ENCODE measurements at regions not wholly inside any gene's neighbourhood (a gene's known extent, or its start where the extent isn't known, plus 50 kb on each side); places are given as distances from the start of the nearest gene placed in this dataset.
"Not testable (repeated sequence)": the region's sequence is repeated elsewhere in the genome, so short reads cannot be mapped to it uniquely, and the experiment has no call there.

DNA sequence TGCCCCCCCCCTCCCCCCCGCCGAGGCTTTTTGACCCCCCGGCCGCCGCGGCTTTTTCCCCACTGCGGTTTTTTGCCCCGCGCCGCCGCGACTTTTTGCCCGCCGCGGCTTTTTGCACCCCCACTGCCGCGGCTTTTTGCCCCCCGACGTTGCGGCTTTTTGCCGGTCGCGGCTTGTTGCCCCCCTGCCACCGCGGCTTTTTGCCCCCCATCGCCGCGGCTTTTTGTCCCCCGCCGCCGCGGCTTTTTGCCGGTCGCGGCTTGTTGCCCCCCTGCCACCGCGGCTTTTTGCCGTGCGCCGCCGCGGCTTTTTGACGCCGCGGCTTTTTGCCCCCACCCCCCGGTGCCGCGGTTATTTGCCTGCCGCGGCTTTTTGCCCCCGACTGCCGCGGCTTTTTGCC, 395.4 kb downstream of the ZNF33B start:
- H3K4me3 ChIP-seq (replicated peaks in 1 of 2; ENCODE audit: low read depth in 1 of 2, low read length in 2 of 2); ATAC-seq; BruUV-seq (replicated peaks); H3K4me2 ChIP-seq (ENCODE audit: low read length); RAD21 ChIA-PET (ENCODE audit: low non-redundant PET in 1 of 2, low total read pairs in 2 of 2, uncharacterized antibody in 2 of 2, unreplicated experiment in 2 of 2); H3K79me2 ChIP-seq (ENCODE audit: insufficient read depth, low read length); H3K9me3 ChIP-seq (ENCODE audit: control insufficient read depth in 1 of 2, insufficient read depth in 1 of 2, low read depth in 1 of 2, low read length in 2 of 2); H3K9me2 ChIP-seq (ENCODE audit: insufficient read depth); H3K4me1 ChIP-seq (ENCODE audit: control insufficient read depth in 1 of 2, insufficient read depth in 2 of 2, low read length in 2 of 2); DNase-seq (ENCODE audit: low read depth, low spot score); H3K27me3 ChIP-seq (ENCODE audit: insufficient read depth, low read length); H3K36me3 ChIP-seq (ENCODE audit: control insufficient read depth in 1 of 2, insufficient read depth in 2 of 2, low read length in 2 of 2); H3K27ac ChIP-seq (ENCODE audit: low read depth, low read length); H3K9ac ChIP-seq (ENCODE audit: low read length); POLR2A ChIA-PET; CTCF ChIA-PET; H2AFZ ChIP-seq (ENCODE audit: low read depth, low read length, poor library complexity, severe bottlenecking); intact Hi-C loops (cut with micrococcal nuclease); H4K20me1 ChIP-seq (ENCODE audit: insufficient read depth): not testable (repeated sequence)

DNA sequence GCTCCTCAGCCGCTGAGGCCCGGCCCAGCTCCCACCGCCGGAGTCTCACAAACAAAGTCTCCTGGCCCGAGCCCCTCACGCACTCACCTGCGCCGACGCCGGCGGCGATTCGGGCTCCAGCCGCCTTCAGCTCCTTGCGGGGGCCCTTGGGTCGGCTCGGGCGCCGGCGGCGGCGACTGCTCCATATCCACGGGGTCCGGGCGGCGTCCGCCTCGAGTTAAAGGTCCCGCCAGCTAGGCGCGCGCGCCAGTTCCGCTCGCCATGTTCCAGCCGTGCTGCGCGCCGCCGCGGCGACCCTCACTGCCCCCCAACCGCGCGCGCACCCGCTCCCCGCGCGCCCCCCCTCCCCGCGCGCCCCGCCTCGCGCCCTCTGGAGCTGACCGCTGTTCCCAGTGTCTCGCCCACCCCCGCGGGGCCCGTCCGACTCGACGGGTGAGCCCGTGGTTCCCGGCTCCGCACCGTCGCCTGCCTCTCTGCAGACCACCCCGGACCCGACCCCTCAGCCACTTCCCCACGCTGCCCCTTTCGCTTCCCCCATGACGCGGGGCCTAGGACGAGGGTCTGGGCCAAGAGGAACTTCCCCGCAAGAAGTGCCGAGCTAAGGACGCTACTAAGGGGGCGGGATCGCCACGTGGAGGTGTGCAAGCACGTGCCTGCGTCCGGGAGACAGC, 396.1 kb downstream of the ZNF33B start:
- no peaks in the 10 kb centered on the region for H3K9me2 ChIP-seq (ENCODE audit: insufficient read depth)
- no peaks in the 10 kb centered on the region for H3K79me2 ChIP-seq (ENCODE audit: insufficient read depth, low read length)
- no peaks in the 10 kb centered on the region for H3K36me3 ChIP-seq (ENCODE audit: control insufficient read depth in 1 of 2, insufficient read depth in 2 of 2, low read length in 2 of 2)
- ChIA-PET POLR2A (no interaction called here), CTCF (no interaction called here), RAD21 (ENCODE audit: low non-redundant PET in 1 of 2, low total read pairs in 2 of 2, uncharacterized antibody in 2 of 2, unreplicated experiment in 2 of 2) (no interaction called here)
- H3K4me1 ChIP-seq (ENCODE audit: control insufficient read depth in 1 of 2, insufficient read depth in 2 of 2, low read length in 2 of 2), result no peaks in the 10 kb centered on the region
- no peak overlapping the region for H3K4me3 ChIP-seq (replicated peaks in 1 of 2; ENCODE audit: low read depth in 1 of 2, low read length in 2 of 2)
- H3K27ac ChIP-seq (ENCODE audit: low read depth, low read length), result no peak overlapping the region
- H3K27me3 ChIP-seq (ENCODE audit: insufficient read depth, low read length), result no peaks in the 10 kb centered on the region
- no peaks in the 10 kb centered on the region for H4K20me1 ChIP-seq (ENCODE audit: insufficient read depth)
- DNase-seq (ENCODE audit: low read depth, low spot score), result no peak
- no peaks in the 10 kb centered on the region for H3K9me3 ChIP-seq (ENCODE audit: control insufficient read depth in 1 of 2, insufficient read depth in 1 of 2, low read depth in 1 of 2, low read length in 2 of 2)
- H2AFZ ChIP-seq (ENCODE audit: low read depth, low read length, poor library complexity, severe bottlenecking), result no peak overlapping the region
- no peak overlapping the region for H3K9ac ChIP-seq (ENCODE audit: low read length)
- TF ChIP-seq, protein P1, sequence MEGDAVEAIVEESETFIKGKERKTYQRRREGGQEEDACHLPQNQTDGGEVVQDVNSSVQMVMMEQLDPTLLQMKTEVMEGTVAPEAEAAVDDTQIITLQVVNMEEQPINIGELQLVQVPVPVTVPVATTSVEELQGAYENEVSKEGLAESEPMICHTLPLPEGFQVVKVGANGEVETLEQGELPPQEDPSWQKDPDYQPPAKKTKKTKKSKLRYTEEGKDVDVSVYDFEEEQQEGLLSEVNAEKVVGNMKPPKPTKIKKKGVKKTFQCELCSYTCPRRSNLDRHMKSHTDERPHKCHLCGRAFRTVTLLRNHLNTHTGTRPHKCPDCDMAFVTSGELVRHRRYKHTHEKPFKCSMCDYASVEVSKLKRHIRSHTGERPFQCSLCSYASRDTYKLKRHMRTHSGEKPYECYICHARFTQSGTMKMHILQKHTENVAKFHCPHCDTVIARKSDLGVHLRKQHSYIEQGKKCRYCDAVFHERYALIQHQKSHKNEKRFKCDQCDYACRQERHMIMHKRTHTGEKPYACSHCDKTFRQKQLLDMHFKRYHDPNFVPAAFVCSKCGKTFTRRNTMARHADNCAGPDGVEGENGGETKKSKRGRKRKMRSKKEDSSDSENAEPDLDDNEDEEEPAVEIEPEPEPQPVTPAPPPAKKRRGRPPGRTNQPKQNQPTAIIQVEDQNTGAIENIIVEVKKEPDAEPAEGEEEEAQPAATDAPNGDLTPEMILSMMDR (IDR thresholded peaks at IDR 0.05 in 2 of 3, conservative IDR thresholded peaks at IDR 0.05 in 1 of 3; ENCODE audit: borderline replicate concordance in 1 of 3, insufficient read depth in 1 of 3, low read depth in 2 of 3, low read length in 2 of 3), result no peak
- TF ChIP-seq CEBPB (IDR thresholded peaks at IDR 0.05; ENCODE audit: low read depth) (no peak), EZH2 (IDR thresholded peaks at IDR 0.05) (no peak), ZFX (IDR thresholded peaks at IDR 0.05) (no peak)
- intact Hi-C loops (cut with micrococcal nuclease), result no loop called here
- no TSS peak for BruUV-seq (replicated peaks)
- no peak overlapping the region for H3K4me2 ChIP-seq (ENCODE audit: low read length)
- ATAC-seq, result no peak

DNA sequence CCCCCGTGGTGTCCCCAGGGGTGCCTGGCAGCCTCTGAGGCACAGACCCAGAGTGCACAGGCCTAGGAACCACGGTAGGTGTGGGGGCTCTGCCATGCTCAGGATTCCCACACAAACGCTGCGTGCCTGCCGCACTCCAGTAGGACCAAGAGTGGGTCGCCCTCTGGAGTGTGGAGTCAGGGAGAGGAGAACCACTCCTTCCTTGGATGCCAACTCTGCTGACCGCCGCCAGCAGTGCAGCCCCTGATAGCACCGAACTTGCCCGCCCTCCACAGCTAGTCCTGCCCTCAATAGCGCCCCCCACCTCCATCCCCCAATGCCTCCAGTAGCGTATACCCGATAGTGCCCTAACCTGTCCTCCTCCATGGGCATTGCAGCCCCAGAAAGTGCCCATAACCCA, 402.0 kb downstream of the ZNF33B start:
- H3K27ac ChIP-seq (ENCODE audit: low read depth, low read length); CTCF ChIA-PET; intact Hi-C loops (cut with micrococcal nuclease); H3K9me3 ChIP-seq (ENCODE audit: control insufficient read depth in 1 of 2, insufficient read depth in 1 of 2, low read depth in 1 of 2, low read length in 2 of 2); H3K9ac ChIP-seq (ENCODE audit: low read length); H3K4me1 ChIP-seq (ENCODE audit: control insufficient read depth in 1 of 2, insufficient read depth in 2 of 2, low read length in 2 of 2); H3K27me3 ChIP-seq (ENCODE audit: insufficient read depth, low read length); BruUV-seq (replicated peaks); POLR2A ChIA-PET; RAD21 ChIA-PET (ENCODE audit: low non-redundant PET in 1 of 2, low total read pairs in 2 of 2, uncharacterized antibody in 2 of 2, unreplicated experiment in 2 of 2); H3K4me3 ChIP-seq (replicated peaks in 1 of 2; ENCODE audit: low read depth in 1 of 2, low read length in 2 of 2); H3K4me2 ChIP-seq (ENCODE audit: low read length); ATAC-seq; H3K9me2 ChIP-seq (ENCODE audit: insufficient read depth); H4K20me1 ChIP-seq (ENCODE audit: insufficient read depth); H3K36me3 ChIP-seq (ENCODE audit: control insufficient read depth in 1 of 2, insufficient read depth in 2 of 2, low read length in 2 of 2); DNase-seq (ENCODE audit: low read depth, low spot score); H2AFZ ChIP-seq (ENCODE audit: low read depth, low read length, poor library complexity, severe bottlenecking); H3K79me2 ChIP-seq (ENCODE audit: insufficient read depth, low read length): not testable (repeated sequence)

DNA sequence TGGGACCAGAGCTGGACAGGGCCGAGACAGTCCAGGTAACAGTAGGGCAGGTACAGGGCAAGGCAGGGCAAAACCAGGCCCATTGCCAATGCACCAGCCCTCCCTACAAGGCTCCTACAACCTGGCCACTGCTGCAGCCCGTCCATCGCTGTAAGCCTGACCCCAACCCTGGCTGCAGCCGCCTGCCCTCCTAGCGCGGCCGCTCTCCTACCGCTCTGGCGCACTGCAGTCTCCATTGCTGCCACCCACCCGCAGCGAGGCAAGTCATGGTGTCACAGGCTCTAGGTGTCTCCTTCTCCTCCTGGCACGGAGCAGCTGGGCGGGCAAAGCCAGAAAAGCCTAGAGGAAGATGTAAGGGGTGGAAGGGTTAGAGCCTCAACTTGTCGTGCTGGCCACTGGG, 402.6 kb downstream of the ZNF33B start:
- DNase-seq (ENCODE audit: low read depth, low spot score); H3K36me3 ChIP-seq (ENCODE audit: control insufficient read depth in 1 of 2, insufficient read depth in 2 of 2, low read length in 2 of 2); H2AFZ ChIP-seq (ENCODE audit: low read depth, low read length, poor library complexity, severe bottlenecking); H3K27me3 ChIP-seq (ENCODE audit: insufficient read depth, low read length); BruUV-seq (replicated peaks); H3K4me1 ChIP-seq (ENCODE audit: control insufficient read depth in 1 of 2, insufficient read depth in 2 of 2, low read length in 2 of 2); RAD21 ChIA-PET (ENCODE audit: low non-redundant PET in 1 of 2, low total read pairs in 2 of 2, uncharacterized antibody in 2 of 2, unreplicated experiment in 2 of 2); H3K9me3 ChIP-seq (ENCODE audit: control insufficient read depth in 1 of 2, insufficient read depth in 1 of 2, low read depth in 1 of 2, low read length in 2 of 2); H4K20me1 ChIP-seq (ENCODE audit: insufficient read depth); H3K4me2 ChIP-seq (ENCODE audit: low read length); POLR2A ChIA-PET; H3K4me3 ChIP-seq (replicated peaks in 1 of 2; ENCODE audit: low read depth in 1 of 2, low read length in 2 of 2); H3K79me2 ChIP-seq (ENCODE audit: insufficient read depth, low read length); H3K9ac ChIP-seq (ENCODE audit: low read length); intact Hi-C loops (cut with micrococcal nuclease); H3K27ac ChIP-seq (ENCODE audit: low read depth, low read length); ATAC-seq; CTCF ChIA-PET; H3K9me2 ChIP-seq (ENCODE audit: insufficient read depth): not testable (repeated sequence)
